ENCODE measurements at regions not wholly inside any gene's neighbourhood (a gene's known extent, or its start where the extent isn't known, plus 50 kb on each side); places are given as distances from the start of the nearest gene placed in this dataset.
"Not testable (repeated sequence)": the region's sequence is repeated elsewhere in the genome, so short reads cannot be mapped to it uniquely, and the experiment has no call there.

DNA sequence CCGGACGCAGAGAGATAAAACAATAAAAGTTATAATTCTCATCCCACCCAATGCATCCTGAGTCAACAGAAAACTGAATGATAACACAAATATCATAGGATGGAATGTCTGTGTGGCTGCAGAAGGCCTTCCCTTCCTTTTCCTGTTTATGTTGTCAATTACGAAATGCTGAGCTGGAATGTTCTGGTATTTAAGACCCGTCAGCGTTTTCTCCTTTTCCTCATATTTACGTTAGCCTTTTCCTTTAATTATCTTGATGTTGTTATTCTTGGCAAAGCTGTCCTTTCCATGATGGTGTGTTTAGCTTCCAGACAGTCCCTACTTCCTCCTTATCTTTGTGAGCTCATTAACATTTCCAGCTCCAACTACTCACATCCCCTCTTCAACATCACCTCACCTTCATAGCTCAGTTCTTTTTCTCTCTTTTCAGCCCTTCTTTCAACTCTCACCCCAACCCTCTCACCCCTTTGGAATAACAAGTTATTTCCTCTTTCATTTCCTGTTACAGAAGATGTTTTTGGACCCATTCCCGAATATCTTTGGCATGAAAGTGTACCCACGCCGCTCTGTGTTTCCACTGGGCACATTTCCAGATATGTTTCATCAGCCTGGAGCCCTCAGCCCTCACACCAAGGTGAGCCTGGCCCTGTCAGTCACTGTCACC, 221.6 kb downstream of the NR2F1-AS1 start:
- no peak for DNase-seq

DNA sequence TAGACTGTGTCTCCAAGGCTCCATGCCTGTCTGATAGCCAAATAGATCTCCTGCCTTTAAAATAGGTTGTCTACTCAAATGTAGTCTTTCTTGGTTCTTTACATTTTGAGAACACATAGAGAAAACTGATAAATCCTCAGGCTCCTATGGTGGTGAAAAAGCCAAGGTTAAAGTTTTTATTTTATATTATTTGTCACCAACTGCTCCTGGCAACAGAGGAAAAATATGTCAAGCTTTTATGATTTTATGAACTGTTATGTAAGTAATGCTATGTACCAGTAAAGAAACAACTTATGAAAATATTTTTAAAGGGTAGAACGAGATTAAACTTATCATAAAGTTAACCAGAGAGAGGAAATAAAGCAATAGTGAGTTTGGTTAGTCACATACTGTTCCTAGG, 222.8 kb downstream of the NR2F1-AS1 start:
- DNase-seq, result no peak

DNA sequence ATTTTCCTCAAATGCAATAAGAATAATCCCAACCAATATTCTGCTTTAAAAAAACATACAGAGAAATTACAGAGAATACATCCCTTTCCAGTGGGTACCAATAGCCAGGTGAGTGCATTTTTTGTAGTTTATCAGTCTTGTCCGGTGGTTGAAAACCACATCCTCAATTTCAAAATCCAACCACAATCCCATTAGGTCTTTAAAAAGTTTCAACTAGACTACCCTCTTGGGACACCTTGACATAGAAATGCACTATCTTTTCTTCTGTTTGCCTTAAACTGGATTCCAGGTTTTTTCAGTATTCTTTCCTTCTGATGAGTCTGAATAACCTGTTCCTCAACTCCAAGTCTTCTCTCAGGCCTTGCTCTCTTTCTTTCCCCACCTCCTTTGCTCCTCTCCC, 223.3 kb downstream of the NR2F1-AS1 start:
- DNase-seq, result no peak

- DNase-seq, result no peak
These were observed 225.3 kb downstream of the NR2F1-AS1 start for GRCh38 chr5:93355691-93356090.

- DNase-seq, result no peak
These were observed 228.8 kb downstream of the NR2F1-AS1 start for GRCh38 chr5:93352186-93352585.

DNA sequence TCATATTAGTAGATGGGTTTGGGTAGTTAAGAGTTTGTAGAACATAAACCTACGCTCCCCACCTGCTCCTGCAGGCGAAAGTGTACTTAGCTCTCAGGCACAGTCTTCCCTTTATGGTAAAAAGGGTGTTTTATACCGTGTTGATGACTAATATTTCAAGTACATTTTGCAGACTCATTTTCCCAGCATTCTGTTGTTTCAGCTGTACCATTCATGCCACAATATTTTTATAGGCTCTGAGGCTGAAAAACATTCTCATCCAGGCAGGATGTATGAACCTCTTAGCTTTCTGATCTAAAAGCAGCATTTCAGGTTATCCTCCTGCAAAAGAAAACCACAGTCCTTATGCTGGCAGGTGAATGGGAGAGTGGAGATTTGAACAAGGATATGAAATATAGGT, 231.4 kb downstream of the NR2F1-AS1 start:
- DNase-seq, result no peak

- no peak for DNase-seq
These were observed 232.8 kb downstream of the NR2F1-AS1 start for GRCh38 chr5:93348231-93348630.

DNA sequence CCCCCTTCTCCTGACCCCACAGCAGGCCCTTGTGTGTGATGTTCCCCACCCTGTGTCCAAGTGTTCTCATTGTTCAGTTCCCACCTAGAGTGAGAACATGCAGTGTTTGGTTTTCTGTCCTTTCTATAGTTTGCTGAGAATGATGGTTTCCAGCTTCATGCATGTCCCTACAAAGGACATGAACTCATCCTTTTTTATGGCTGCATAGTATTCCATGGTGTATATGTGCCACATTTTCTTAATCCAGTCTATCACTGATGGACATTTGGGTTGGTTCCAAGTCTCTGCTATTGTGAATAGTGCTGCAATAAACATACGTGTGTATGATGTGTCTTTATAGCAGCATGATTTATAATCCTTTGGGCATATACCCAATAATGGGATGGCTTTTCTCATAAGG, 234.2 kb downstream of the NR2F1-AS1 start:
- not testable (repeated sequence) for DNase-seq

DNA sequence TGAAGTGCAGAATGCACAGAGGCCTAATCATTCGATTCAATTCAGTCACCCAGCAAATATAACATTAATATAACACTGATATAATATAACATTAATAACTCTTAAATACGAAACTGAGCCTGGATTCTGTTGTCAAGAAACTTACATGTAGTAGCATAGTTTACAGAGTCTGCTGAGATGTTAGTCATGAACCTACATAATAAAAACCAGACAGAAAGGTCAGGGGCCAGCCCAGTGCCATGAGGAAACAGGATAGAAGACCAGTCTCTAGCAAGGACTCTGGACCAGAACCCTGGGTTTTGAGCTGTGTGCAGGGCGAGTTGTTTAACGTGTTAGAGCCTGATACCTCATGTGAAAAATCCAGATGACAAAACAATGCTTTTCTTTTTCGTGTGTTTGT, 234.7 kb downstream of the NR2F1-AS1 start:
- no peak for DNase-seq

DNA sequence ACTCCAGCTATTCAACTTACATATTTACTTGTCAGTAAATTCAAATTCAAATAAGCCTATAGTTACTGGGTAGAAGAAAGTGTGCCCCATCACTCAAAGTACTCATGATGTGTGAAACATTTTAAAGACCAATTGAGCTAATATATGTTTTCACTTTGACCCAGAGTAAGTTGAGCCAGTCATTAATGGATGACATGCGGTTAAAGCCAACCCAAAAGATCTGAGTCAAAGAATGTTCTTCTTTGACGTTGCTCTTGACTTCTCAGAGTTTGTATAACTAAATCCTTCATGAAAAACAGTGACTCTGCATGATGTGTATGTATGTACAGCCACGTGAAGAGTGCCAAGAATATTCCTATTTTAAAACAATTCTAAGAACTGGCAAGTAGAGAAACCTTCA, 237.4 kb downstream of the NR2F1-AS1 start:
- no peak for DNase-seq

GRCh38 chr5:93342563-93343061, 238.4 kb downstream of the NR2F1-AS1 start:
- no peak for DNase-seq

DNA sequence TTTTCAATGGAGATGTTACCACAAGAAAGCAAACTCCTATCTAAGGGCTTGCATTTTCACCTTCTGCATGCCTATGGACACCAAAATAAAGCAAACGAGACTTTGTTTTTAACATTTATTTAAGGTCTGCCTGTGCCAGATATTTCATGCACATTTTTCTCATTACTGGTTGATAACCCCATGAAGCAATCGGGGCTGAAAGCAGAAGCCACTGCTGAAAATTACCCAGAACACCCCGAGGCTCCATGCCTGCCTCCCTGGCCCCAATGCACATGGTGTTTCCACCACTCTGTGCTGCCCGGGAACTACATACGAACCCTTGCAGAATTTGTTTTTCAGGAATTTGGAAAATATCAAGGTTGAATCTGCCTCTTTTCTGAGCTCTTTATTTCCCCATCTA, 240.1 kb downstream of the NR2F1-AS1 start:
- no peak for DNase-seq

- no peak for DNase-seq
These were observed 243.9 kb downstream of the NR2F1-AS1 start for GRCh38 chr5:93337138-93337537.

GRCh38 chr5:93336330-93337110, 244.5 kb downstream of the NR2F1-AS1 start:
- no peak for DNase-seq

- DNase-seq, result no peak
These were observed 249.2 kb downstream of the NR2F1-AS1 start for GRCh38 chr5:93331863-93332262.

DNA sequence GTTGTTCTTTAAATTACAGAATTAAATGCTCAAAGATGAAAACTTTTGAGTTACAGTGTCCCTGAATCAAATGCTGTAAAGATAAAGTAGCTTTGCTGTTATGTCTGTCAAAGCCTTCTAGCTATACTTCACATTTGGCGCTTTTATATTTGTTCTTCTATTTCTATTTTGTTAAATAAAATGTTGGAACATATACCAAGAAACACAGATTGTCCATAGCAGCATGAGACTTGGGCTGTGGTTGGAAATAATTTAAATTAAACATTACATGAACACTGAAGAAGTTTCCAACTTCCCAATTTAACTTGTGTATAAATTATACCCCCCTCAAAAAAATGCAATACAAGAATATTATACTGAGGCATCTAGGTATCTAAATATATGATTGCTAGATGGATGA, 249.8 kb downstream of the NR2F1-AS1 start:
- DNase-seq, result no peak

DNA sequence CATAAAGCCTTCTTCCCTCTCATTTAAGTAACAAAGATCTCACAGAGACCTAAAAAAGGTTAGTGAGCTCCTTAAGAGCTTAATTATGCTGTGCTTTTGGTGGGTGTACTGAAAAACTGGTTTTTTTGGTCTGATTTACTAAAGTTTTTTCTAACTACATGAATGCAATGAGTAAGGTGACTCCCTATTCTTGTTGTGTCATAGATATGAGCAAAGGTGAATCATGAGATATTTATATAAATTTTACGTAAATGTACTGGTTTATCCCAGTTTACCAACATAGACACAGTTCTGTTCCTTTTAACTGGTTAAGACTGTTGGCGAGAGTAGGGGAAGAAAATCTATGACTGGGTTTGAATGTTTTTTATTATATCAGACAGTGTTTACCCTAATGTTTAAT, 250.5 kb downstream of the NR2F1-AS1 start:
- DNase-seq, result no peak

DNA sequence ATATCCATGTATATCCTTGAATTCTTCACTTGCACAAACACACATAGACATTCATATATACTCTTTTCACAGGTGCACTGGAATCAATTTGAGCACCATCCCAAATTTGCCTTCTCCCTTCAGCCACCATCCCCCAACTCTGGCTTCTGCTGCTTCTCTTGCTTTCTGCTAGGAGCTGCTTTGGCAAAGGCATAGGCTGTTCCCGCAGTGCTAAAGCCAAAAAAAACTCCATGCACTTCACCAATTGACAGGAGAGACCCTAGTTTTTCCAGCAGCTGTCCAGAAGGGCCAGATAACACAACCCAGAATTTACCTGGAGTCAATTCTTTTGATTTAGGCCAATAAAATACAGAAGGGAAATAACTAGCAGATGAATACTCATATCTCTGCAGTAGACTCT, 251.3 kb downstream of the NR2F1-AS1 start:
- DNase-seq, result no peak

GRCh38 chr5:93328833-93329232, 252.2 kb downstream of the NR2F1-AS1 start:
- no peak for DNase-seq

DNA sequence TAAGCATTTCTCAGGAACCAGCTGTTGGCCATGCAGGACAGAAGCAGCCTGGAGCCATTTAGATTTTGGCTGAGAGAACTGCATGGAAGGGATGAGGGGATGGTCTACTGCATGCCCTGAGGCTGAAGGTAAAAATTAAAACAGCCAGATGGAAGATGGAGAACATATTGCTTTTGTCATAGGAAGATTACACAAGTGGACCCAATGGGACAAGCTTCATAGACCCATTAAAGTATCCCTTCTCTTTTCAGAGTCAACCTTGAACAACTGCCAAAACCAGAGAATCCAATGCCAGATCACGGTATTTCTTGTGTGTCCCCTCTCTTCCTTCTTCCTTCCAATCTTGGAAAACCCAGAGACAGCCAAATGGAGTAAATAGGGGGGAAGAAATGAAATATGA, 253.4 kb downstream of the NR2F1-AS1 start:
- no peak for DNase-seq

DNA sequence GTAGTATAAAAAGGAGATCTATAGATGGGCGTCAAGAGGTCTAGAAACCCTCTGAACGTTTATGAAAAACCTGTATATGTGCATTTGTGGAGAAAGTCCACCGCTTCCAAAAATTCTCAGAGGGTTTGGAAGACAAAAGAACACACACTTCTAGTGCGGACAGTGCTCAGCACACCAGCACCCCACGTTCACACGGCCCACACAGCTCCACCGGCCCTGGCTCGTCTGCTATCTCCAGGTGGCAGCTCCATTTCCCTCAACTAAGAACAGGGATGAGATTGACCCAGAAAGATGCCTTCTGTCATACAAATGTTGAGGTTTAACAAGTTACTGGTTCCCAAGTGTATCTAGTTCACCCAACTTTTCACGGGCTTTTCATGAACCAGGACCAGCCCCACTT, 255.1 kb downstream of the NR2F1-AS1 start:
- DNase-seq, result no peak

DNA sequence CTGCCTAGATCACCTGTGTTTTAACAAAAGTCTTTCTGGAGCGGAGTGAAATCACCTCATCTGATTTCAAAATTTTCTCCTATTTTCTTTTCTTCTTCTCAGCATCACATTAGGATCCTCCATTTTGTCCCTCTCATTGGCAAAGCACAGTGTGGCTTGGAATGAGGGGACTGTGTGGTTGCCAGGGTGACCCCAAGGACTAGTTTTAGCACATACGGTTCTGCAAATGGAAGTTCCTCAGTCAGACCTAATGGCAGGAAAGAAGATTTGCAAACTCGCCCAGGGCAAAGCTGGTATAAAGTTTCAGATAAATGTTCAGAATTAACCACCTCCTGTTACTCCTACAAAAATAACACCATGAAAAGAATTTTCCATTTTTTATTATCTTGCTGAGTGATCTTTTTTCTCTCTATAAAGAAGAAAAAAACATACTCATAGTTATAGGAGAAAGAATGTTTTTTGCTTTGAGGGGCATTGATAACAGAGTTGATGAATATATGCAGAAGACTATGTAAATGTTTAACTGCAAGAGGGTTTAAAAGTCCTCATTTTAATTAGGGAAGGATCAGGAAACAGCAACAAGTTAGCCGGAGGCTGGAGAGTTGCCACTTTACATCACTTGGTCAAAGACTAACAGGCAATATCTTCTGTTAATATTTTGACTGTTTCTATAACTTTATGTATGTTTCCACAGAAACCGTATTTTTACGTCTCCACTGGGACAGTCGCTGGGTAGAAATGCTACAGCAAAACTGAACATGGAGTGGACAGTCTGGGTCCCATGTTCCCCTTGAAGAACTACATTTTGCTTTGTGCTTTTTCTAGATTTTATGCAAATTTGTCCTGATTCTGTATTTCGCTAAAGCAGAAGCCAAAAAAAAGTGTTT, 257.8 kb downstream of the NR2F1-AS1 start:
- DNase-seq, result no peak

- no peak for DNase-seq
These were observed 260.0 kb downstream of the NR2F1-AS1 start for GRCh38 chr5:93320920-93321445.

Measured in central memory CD4-positive, alpha-beta T cell (primary cell).